ENCODE measurements at regions not wholly inside any gene's neighbourhood (a gene's known extent, or its start where the extent isn't known, plus 50 kb on each side); places are given as distances from the start of the nearest gene placed in this dataset.
"Not testable (repeated sequence)": the region's sequence is repeated elsewhere in the genome, so short reads cannot be mapped to it uniquely, and the experiment has no call there.

DNA sequence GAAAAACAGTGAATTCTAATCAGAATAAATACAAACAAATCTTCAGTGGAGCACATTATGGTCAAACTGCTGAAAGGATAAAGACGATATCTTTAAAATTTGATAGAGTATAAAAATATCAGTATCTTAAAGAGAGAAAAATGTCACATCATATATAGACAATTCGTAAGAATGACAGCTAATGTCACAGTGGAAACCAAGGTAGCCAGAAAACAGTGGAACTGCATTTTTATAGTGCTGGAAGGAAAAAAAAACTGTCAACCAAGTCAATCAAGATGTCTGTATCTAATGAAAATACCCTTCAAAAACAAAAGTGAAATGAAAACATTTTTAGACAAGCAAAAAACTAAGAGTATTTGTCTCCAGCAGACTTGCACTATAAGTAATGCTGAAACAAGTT, 73.4 kb upstream of the HMGXB4 start:
- DNase-seq (ENCODE audit: low spot score): no peak

- DNase-seq (ENCODE audit: low spot score): no peak
Measured at GRCh38 chr22:35186492-35186891, 70.8 kb upstream of the HMGXB4 start.

GRCh38 chr22:35188930-35189329, 68.4 kb upstream of the HMGXB4 start:
- DNase-seq (ENCODE audit: low spot score): not testable (repeated sequence)

GRCh38 chr22:35189559-35189958, 67.7 kb upstream of the HMGXB4 start:
- DNase-seq (ENCODE audit: low spot score): no peak

DNA sequence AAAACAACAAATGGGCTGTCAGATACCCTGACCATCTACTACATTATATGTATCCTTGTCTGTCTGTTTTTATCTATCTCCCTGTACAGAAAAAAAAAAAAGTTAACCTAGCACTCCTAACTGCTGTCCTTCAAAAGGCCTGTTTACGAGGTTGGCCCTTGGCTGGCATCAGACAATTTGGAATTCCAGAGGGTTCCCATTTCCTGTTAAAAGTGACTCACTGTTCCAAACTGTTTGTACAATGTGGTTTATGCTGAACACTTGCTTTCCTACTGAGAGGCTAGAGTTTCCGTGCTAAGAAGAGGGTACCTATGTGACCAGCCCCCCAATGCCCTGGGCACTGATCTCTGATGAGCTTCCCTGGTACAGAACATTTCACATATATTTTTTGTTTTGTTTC, 65.9 kb upstream of the HMGXB4 start:
- no peak for DNase-seq (ENCODE audit: low spot score)

GRCh38 chr22:35192129-35192918, 65.0 kb upstream of the HMGXB4 start:
- DNase-seq (ENCODE audit: low spot score): no peak

DNA sequence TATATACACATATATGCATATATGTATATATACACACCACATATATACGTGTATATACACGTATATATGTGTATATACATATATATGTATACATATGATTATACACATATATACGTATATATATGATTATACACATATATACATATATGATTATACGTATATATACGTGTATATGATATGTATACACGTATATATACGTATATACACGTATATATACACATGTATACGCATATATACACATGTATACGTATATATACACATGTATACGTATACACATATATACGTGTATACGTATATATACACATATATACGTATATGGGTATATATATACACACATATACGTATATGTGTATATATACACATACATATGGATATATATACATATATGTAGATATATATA, 62.1 kb upstream of the HMGXB4 start:
- DNase-seq (ENCODE audit: low spot score): no peak

DNA sequence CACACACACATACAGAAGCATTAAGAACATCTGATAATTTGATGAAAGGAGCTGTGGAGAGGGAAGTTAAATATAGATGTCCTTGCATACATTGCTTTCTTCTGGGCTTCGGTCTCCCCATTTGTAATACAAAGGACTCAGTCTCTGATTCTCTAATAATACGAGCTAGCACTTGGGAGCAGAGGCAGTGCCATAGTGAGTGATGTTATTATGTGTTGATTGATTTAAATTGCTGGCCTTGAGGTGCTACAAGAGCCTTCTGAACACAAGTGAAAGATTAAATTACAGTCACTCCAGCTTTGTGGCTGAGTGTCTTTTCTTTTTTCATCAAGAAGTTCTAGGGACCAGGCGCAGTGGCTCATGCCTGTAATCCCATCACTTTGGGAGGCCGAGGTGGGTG, 61.5 kb upstream of the HMGXB4 start:
- DNase-seq (ENCODE audit: low spot score): no peak

GRCh38 chr22:35197071-35197470, 60.2 kb upstream of the HMGXB4 start:
- DNase-seq (ENCODE audit: low spot score): no peak

DNA sequence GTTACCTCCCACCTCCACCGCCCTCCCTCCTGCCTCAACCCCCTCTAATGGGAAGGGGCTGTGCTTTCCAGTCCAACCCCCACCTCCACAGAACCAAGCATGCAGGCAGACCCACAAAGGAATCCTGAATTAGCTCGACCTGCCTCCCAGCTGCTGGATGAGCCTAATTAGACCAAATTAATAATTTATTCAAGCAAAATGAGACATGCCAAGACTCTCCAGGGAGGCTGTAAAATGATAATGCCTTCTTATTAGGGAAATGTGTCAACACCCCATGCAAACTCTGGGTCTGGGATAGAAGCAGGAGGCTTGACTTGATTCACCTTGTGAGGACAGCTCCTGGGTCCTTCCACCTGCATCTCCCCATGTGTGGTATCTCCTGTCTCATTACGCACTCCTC, 59.4 kb upstream of the HMGXB4 start:
- DNase-seq (ENCODE audit: low spot score): no peak

DNA sequence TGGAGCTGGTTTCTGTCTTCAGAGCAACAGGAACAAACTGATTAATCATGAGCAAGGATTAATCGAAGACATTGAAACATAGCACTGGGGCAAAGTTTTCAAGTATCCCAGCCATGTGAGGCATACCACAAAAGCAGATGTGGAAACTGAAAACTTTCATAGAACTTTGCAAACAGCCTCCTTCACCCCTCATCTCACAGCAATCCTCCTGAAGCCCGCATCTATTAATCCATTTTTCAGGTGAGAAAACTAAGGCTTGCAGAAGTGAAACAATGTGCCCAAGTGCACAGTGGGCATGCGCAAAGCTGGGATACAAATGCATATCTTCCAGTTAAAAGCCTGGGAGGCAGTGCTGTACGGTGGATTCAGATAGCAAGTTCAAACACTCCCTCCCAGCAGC, 58.6 kb upstream of the HMGXB4 start:
- DNase-seq (ENCODE audit: low spot score): no peak

- no peak for DNase-seq (ENCODE audit: low spot score)
Measured at GRCh38 chr22:35202376-35202775, 54.9 kb upstream of the HMGXB4 start.

DNA sequence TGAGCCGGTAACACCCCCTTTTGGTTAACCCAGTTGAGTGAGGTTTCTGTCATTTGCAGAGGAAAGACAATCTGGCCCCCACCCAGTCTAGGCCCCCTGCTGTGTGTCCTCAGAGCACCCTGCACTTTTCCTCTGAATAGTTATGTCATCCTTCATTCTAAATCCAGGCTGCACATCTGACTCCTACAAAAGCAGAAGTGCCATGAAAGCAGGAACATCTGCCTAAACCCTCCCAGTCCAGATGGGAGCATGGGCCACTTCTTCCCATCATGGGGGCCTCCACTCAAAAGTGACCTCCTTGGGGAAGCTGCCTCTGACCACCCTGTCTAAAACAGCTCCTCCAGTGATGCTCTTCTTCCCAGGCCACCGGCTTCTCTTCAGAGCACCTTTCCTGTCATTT, 53.7 kb upstream of the HMGXB4 start:
- DNase-seq (ENCODE audit: low spot score): no peak

- DNase-seq (ENCODE audit: low spot score): no peak
Measured at GRCh38 chr22:35204807-35205775, 52.2 kb upstream of the HMGXB4 start.

- no peak for DNase-seq (ENCODE audit: low spot score)
Measured at GRCh38 chr22:35205961-35206360, 51.3 kb upstream of the HMGXB4 start.

DNA sequence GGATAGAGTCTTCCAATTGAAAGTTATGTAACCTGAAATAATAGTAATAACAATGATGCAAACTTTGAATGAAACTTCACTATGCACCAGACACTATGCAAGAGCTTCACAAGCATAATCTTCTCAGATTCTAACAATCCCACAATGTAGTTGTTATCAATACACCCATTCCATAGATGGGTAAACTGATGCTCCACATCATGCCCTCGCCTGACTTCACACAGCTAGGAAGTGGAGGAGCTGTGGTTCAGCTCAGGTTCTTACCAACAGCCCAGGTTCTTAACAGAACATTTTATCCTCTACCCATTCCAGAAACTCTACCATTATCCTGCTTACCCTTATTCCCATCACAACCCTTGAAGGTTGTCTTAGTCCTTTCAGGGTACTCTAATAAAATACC, 50.4 kb upstream of the HMGXB4 start:
- no peak for DNase-seq (ENCODE audit: low spot score)
